ENCODE measurements at regions not wholly inside any gene's neighbourhood (a gene's known extent, or its start where the extent isn't known, plus 50 kb on each side); places are given as distances from the start of the nearest gene placed in this dataset.

DNA sequence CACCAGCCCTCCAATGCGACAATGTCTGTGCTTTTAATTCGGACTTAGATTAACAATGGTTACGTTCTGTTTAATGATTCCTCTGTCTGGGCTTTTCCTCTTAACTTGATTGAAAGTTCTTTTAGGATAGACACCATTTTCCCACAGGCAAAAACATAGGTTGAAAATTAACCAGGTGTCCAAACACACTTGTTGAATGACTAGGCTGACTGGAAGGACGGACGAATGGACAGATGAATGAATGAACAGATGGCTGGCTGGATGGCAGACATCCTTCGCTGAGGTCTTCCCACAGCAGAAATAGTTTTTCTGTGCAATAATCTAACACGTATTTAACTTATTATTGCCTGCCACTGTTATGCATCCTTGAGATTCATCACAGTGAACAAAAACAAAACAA, 298.8 kb downstream of the SRBD1 start:
- no peak overlapping the region for H3K27ac ChIP-seq (replicated peaks)
- DNase-seq (ENCODE audit: low read depth in 1 of 2, low spot score in 1 of 2) = no peak
- H3K27me3 ChIP-seq (ENCODE audit: insufficient read depth, poor library complexity, severe bottlenecking) = no peaks in the 10 kb centered on the region
- TF ChIP-seq SPI1 (IDR thresholded peaks at IDR 0.05; ENCODE audit: borderline replicate concordance, low read depth) (no peak), POLR2AphosphoS5 (IDR thresholded peaks at IDR 0.05; ENCODE audit: low read depth) (no peak), GABPA (IDR thresholded peaks at IDR 0.05; ENCODE audit: low read depth) (no peak)
- TF ChIP-seq, protein P1, sequence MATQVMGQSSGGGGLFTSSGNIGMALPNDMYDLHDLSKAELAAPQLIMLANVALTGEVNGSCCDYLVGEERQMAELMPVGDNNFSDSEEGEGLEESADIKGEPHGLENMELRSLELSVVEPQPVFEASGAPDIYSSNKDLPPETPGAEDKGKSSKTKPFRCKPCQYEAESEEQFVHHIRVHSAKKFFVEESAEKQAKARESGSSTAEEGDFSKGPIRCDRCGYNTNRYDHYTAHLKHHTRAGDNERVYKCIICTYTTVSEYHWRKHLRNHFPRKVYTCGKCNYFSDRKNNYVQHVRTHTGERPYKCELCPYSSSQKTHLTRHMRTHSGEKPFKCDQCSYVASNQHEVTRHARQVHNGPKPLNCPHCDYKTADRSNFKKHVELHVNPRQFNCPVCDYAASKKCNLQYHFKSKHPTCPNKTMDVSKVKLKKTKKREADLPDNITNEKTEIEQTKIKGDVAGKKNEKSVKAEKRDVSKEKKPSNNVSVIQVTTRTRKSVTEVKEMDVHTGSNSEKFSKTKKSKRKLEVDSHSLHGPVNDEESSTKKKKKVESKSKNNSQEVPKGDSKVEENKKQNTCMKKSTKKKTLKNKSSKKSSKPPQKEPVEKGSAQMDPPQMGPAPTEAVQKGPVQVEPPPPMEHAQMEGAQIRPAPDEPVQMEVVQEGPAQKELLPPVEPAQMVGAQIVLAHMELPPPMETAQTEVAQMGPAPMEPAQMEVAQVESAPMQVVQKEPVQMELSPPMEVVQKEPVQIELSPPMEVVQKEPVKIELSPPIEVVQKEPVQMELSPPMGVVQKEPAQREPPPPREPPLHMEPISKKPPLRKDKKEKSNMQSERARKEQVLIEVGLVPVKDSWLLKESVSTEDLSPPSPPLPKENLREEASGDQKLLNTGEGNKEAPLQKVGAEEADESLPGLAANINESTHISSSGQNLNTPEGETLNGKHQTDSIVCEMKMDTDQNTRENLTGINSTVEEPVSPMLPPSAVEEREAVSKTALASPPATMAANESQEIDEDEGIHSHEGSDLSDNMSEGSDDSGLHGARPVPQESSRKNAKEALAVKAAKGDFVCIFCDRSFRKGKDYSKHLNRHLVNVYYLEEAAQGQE (IDR thresholded peaks at IDR 0.05; ENCODE audit: insufficient replicate concordance, low read depth) = no peak
- TF ChIP-seq, protein P2, sequence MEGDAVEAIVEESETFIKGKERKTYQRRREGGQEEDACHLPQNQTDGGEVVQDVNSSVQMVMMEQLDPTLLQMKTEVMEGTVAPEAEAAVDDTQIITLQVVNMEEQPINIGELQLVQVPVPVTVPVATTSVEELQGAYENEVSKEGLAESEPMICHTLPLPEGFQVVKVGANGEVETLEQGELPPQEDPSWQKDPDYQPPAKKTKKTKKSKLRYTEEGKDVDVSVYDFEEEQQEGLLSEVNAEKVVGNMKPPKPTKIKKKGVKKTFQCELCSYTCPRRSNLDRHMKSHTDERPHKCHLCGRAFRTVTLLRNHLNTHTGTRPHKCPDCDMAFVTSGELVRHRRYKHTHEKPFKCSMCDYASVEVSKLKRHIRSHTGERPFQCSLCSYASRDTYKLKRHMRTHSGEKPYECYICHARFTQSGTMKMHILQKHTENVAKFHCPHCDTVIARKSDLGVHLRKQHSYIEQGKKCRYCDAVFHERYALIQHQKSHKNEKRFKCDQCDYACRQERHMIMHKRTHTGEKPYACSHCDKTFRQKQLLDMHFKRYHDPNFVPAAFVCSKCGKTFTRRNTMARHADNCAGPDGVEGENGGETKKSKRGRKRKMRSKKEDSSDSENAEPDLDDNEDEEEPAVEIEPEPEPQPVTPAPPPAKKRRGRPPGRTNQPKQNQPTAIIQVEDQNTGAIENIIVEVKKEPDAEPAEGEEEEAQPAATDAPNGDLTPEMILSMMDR (IDR thresholded peaks at IDR 0.05; ENCODE audit: insufficient read depth, low read length) = no peak
- no peak overlapping the region for H3K4me3 ChIP-seq (replicated peaks; ENCODE audit: insufficient read depth, low read length)

DNA sequence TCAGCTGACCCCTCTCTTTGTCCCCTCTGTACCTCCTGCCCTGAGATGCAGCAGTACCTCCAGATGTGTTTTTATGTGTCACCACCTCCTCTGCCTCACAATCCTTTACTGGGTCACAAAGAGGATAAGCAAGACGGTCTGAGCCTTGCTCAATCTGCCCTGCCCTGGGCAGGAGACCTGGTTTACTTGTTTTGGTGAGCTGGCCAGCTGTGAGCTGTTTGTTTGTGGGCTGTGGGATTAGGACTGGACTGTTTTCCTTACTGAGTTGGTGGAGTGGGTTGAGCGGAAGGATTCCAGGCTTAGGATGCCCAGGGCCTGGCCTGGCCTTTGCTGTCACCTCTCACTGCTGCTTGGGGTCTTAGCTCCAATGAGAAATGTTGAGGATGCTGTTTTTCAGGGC, 299.5 kb downstream of the SRBD1 start:
- TF ChIP-seq, protein P1 (IDR thresholded peaks at IDR 0.05; ENCODE audit: insufficient replicate concordance, low read depth) = no peak
- TF ChIP-seq GABPA (IDR thresholded peaks at IDR 0.05; ENCODE audit: low read depth) (no peak), POLR2AphosphoS5 (IDR thresholded peaks at IDR 0.05; ENCODE audit: low read depth) (no peak), SPI1 (IDR thresholded peaks at IDR 0.05; ENCODE audit: borderline replicate concordance, low read depth) (no peak)
- TF ChIP-seq, protein P2 (IDR thresholded peaks at IDR 0.05; ENCODE audit: insufficient read depth, low read length) = no peak
- no peak for DNase-seq (ENCODE audit: low read depth in 1 of 2, low spot score in 1 of 2)
- H3K27me3 ChIP-seq (ENCODE audit: insufficient read depth, poor library complexity, severe bottlenecking) = no peaks in the 10 kb centered on the region
- H3K4me3 ChIP-seq (replicated peaks; ENCODE audit: insufficient read depth, low read length) = no peak overlapping the region
- no peak overlapping the region for H3K27ac ChIP-seq (replicated peaks)

DNA sequence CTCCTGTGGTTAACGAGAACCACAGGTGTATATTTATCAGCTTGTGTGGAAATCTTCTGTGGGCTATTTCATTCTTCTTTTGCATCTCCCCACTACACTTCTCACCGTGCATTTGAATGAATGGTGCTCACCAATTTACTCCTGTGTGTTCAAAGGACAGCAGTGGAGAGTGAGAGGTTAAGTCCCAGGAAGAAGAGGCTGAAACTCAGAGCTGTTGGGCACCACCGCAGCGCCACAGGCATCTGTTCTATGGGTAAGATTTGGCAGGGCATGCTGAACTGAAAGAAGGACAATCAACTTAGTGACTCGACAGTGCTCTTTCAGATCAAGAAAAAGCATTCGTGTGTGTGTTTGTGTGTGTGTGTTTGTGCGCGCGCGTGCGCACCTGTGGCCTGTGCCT, 297.9 kb upstream of the SIX2 start:
- no peak overlapping the region for H3K4me3 ChIP-seq (replicated peaks; ENCODE audit: insufficient read depth, low read length)
- no peak for DNase-seq (ENCODE audit: low read depth in 1 of 2, low spot score in 1 of 2)
- H3K27ac ChIP-seq (replicated peaks) = no peak overlapping the region
- H3K27me3 ChIP-seq (ENCODE audit: insufficient read depth, poor library complexity, severe bottlenecking) = no peaks in the 10 kb centered on the region
- TF ChIP-seq SPI1 (IDR thresholded peaks at IDR 0.05; ENCODE audit: borderline replicate concordance, low read depth) (no peak), GABPA (IDR thresholded peaks at IDR 0.05; ENCODE audit: low read depth) (no peak), POLR2AphosphoS5 (IDR thresholded peaks at IDR 0.05; ENCODE audit: low read depth) (no peak)
- TF ChIP-seq, protein P1 (IDR thresholded peaks at IDR 0.05; ENCODE audit: insufficient replicate concordance, low read depth) = no peak
- TF ChIP-seq, protein P2 (IDR thresholded peaks at IDR 0.05; ENCODE audit: insufficient read depth, low read length) = no peak
